HG02870 (cell line): ENCODE measurements at regions not wholly inside any gene's neighbourhood (a gene's known extent, or its start where the extent isn't known, plus 50 kb on each side); places are given as distances from the start of the nearest gene placed in this dataset.

Experiments used
- ATAC-seq: cut with Tn5 transposase; IDR thresholded peaks from one replicate; pipeline ENCODE4 v1.9.1; 2021; ENCODE audit warnings: mild to moderate bottlenecking, moderate library complexity; ENCODE audit not compliant: unreplicated experiment

DNA sequence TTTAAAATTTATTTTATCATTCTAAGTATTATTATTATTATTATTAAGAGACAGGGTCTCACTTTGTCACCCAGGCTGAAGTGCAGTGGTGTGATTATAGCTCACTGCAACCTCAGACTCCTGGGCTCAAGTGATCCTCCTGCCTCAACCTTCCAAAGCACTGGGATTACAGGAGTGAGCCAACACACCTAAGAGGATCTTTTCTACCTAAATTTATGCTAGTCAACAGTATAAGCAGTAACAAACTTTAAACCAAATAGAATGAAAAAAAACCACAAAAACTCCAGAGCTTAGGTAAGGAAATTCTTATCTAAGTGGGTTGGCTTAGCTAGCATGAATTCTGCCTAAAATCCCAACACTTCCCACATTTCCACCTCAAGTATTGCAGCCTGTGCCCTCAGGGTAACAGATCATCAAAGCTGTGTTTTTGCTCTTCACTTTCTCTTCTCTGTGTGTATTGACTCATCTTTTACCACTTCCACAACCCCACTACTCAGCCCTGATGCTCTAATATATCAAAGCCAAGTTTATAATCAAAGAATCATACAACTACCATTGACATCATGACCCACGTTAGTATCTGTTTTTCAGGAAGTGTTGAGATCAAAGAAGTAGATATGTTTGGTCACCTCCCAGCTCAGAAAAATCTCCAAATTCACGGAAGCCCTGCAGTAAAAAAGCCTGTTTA is 93.7 kb upstream of the SPON1 start:
- ATAC-seq = no peak

DNA sequence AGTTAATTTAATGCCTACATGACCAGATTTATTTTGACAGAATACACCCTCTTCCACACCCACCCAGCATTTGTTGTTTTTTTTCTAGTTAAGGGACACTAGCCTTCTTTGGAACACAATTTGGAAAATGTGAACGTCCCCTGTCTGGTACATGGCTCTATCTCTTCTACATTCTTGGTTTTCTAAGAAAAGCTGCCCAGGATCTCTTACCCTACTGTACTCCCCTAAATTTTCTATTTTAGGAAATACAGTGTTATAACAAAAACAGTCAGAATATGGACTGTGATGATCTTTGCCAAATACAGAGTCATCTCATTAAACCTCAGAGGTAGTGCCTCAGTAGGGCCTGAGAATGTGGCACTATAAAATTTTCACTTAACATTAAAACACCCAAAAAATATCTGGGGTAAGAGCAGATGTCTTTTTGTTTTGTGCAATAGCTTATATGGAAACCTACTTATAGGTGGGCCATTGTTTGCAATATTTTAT is 93.1 kb upstream of the SPON1 start:
- ATAC-seq = no peak

DNA sequence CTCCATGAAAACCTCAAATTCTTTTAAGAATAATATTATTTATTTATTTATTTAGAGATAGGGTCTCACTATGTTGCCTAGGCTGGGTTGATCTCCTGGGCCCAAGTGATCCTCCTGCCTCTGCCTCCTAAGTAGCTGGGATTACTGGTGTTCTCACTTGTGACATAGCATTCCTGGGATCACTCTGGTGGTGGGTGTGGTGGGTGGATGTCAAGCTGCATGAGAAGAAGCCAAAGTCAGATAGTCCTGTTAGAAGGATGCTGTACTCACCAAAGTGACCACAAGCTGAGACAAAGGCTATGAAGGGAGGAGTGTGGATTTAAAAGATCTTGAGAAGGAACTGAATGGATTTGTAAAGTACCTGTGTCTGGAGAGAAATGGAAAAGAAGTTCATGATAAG is 87.9 kb upstream of the SPON1 start:
- ATAC-seq = no peak

GRCh38 chr11:13875643-13876042 is 86.9 kb upstream of the SPON1 start:
- no peak for ATAC-seq

GRCh38 chr11:13876423-13876822 is 86.1 kb upstream of the SPON1 start:
- ATAC-seq = no peak

DNA sequence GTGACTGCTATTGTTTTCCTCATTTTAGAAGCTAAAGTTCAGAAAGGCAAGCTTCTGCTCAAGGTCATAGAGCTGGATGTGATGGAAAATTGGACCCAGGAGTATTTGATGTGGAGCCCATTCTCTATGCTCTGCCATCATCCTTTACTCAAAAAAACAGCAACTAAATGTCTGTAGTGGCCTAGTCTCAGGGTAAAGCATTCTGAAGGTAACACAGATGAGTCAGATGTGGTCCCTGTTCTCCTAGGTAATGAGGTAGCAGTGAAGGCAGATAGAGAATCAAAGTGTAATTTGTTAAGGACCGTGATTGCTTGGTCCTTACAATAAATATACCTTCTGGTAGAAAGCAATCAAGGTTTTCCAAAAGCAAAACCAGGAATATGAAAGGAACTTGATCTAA is 84.4 kb upstream of the SPON1 start:
- ATAC-seq = no peak

GRCh38 chr11:13880634-13881033 is 81.9 kb upstream of the SPON1 start:
- no peak for ATAC-seq

- no peak for ATAC-seq
These were observed 81.2 kb upstream of the SPON1 start for GRCh38 chr11:13881226-13881905.

GRCh38 chr11:13883042-13883441 is 79.5 kb upstream of the SPON1 start:
- peak; percentile 79 for ATAC-seq

GRCh38 chr11:13883589-13883988 is 78.9 kb upstream of the SPON1 start:
- no peak for ATAC-seq

DNA sequence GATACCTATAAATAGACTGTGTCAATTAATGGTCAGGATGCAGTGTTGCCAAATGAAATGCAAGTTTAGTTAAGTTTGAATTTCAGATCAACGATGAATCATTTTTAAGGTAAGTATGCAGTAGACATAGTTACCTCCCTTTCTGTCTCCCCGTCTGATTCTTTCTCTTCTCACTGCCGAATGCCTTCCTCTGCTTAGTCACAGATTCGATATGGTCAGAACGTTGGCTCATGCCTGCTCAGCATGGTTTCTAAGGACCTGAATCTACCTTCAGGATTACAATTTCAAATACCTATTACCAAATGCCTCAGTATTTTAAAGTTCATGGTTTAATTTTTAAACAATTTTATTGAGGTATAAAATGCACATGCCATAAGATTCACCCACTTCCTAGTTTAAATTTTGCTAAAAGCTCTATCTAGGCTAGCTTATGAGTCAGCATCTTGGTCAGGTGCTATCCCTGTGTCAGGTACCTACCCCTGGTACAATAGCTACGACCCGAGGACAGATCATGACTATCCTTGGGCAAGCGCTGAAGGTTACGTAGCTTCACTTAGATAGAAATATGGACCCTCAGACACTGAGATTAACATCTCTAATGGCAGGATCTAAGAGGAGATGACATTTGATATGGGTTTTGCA is 78.2 kb upstream of the SPON1 start:
- no peak for ATAC-seq

- no peak for ATAC-seq
These were observed 77.4 kb upstream of the SPON1 start for GRCh38 chr11:13885083-13885482.

DNA sequence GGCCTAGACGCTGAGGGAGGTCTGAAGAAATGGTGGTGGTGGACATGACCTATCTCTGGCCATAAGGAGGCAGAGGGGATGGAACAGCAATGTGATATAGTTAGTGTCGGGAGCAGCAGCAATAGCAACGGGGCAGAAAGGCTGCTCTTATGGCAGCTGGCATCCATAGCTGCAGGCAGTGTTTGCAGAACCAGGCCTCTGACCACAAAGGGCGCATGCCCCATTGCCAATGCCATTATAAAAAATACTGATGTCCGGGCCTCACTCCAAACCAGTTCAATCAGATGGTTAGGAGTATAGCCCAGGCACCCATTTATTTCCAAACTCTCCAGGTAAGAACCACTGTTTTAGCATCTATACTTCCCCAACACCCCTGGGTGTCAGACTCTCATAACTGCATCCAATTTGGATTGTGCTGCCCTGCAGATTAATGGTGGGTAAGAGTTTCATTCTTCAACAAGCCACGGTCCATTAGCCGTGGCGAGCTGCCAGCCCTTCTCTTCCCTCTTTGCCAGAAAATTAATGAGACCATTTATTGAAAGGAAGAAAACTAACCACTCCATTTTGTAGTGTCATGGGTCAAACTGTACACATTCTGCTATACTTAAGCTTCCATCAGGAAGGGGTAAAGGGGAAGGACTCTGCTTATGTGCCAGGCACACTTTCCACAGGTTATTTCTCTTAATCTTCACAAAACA is 72.8 kb upstream of the SPON1 start:
- ATAC-seq = no peak

GRCh38 chr11:13891911-13892310 is 70.6 kb upstream of the SPON1 start:
- ATAC-seq = no peak

GRCh38 chr11:13896175-13896980 is 66.1 kb upstream of the SPON1 start:
- ATAC-seq = no peak

DNA sequence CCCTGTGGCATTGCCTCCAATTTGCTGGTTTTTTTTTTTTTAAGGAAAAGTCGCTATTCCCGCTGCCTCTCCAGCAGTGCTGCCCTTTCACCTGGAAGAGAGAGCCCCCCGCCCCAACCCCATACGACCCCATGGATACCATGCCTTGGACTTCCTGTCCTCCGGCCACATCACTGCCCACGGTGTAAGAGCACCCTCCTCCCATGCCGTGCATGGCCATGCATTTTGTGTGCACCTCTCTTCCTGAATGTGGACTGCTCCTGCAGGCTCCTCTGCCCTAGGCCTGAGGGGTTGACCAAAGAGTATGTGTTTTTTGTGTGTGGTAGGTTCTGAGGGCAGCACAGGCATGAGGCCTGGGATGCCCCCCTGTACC is 65.6 kb upstream of the SPON1 start:
- ATAC-seq = no peak

GRCh38 chr11:13897646-13898276 is 64.8 kb upstream of the SPON1 start:
- no peak for ATAC-seq

GRCh38 chr11:13899603-13900002 is 62.9 kb upstream of the SPON1 start:
- no peak for ATAC-seq

DNA sequence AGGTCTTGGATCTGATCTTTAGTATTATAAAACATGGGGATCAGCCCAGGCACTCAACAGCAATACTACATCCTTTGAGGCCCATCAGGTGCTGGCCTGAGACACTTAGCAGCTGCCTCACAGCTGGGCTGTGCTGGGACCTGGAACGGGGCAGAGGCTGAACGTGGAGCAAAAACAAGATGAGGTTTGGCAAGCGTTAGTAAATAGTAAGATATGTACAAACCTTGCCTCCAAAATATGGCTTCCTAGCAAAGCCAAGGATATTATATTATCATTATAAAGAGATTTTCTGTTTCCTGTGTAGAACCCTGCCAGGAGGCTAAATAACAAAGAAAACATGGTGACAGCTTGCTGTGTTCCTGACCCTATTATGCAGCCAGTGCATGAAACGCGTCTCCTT is 60.0 kb upstream of the SPON1 start:
- no peak for ATAC-seq

DNA sequence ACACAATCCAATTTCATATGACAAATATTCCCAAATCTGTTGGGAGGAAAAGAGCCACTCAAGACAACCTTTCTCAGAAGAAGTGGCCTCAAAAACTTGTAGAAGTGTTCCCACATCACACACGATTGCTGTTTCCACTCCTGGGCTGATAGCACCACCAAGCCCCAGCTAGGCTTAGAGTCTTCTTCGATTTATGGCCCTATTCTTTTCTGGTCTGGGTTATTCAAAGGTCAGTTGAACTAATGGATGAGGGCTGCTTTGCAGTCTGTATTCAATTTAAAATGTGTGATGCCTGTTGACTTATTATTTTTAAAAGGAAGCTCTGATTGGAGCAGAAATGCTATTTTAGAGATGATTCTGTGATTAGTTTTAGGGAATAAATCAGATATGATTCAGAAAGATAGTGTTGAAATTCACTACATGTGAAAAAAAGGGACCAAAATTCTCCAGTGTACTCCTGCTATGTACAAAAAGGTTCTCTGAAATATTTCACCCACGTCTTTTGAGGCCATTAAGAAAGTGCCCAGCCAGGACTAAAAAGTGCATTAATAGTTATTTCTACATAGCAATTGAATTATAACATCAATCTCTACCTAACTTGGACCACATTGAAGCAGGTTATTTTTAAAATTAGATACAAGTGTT is 57.3 kb upstream of the SPON1 start:
- no peak for ATAC-seq
